Ascending aorta (tissue), 2 donors: ENCODE measurements at regions not wholly inside any gene's neighbourhood (a gene's known extent, or its start where the extent isn't known, plus 50 kb on each side); places are given as distances from the start of the nearest gene placed in this dataset.
"Not testable (repeated sequence)": the region's sequence is repeated elsewhere in the genome, so short reads cannot be mapped to it uniquely, and the experiment has no call there.

Experiments
- DNase-seq, 2 donors: peaks; one replicate each; pipeline ENCODE4 v3.0.0-alpha.2; 2019; ENCODE audit warnings: low spot score in 2 of 2
- H3K27ac ChIP-seq, 2 donors: fragments of 200-600 bp; sonication (generic); one replicate each; pipeline ENCODE4 v1.5.1; 2016 to 2017; ENCODE audit warnings: mild to moderate bottlenecking in 1 of 2
- H3K27me3 ChIP-seq: fragments of 200-600 bp; sonication (generic); one replicate; pipeline ENCODE4 v1.5.1; 2017
- H3K36me3 ChIP-seq, 2 donors: fragments of 200-600 bp; sonication (generic); one replicate each; pipeline ENCODE4 v1.5.1; 2016
- H3K4me1 ChIP-seq, 2 donors: fragments of 200-600 bp; sonication (generic); one replicate each; pipeline ENCODE4 v1.5.1; 2016 to 2017; ENCODE audit warnings: mild to moderate bottlenecking in 1 of 2
- H3K4me3 ChIP-seq, 2 donors: fragments of 200-600 bp; sonication (generic); one replicate each; pipeline ENCODE4 v1.5.1; 2016 to 2017; ENCODE audit warnings: mild to moderate bottlenecking in 1 of 2
- H3K9me3 ChIP-seq, 2 donors: fragments of 200-600 bp; sonication (generic); one replicate each; pipeline ENCODE4 v1.5.1; 2016
- CTCF ChIP-seq, 3 experiments: fragments of 200-600 bp in 2 of 3; fragments of 450-650 bp in 1 of 3; sonication (generic) in 2 of 3; IDR thresholded peaks; one replicate each; pipeline ENCODE4 v1.5.1; 2016 to 2019; ENCODE audit warnings: antibody characterized with exemption in 3 of 3, mild to moderate bottlenecking in 1 of 3, moderate library complexity in 1 of 3
- intact Hi-C: fragments of 100-400 bp; cut with DNase I; formaldehyde crosslinking; loops from one replicate; pipeline ENCODE4 v1.15.1; 2023

- Histone ChIP-seq H3K9me3 (no peaks in the 10 kb centered on the region), H3K4me1 (no peaks in the 10 kb centered on the region), H3K27me3 (no peaks in the 10 kb centered on the region), H3K36me3 (no peaks in the 10 kb centered on the region), H3K4me3 (no peak overlapping the region), H3K27ac (no peak overlapping the region)
- intact Hi-C loops, result no loop called here
- no peak for DNase-seq
- no peak for TF ChIP-seq CTCF (IDR thresholded peaks at IDR 0.05)
These were observed 152.4 kb upstream of the PTPN1 start for GRCh38 chr20:50357783-50358161.

DNA sequence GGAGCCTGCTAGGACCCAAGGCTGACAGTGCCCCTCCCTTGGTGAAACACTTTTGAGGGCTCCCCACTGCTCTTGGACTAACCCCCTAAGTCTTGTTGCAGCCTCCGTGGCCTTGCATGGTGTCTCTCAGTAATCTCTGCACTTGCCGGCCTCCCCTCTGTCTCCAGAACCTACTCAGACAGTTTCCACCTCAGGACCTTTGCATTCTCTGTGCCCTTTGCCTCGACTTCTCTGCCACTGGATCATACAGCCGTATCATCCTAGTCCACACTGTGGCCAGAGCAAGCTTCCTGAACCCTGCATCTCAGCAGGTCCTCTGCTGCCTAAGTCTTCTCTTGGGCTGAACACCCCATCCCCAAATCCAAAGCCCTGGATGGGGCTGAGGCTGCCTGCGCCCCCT, 152.0 kb upstream of the PTPN1 start:
- DNase-seq, result no peak
- H3K27ac ChIP-seq, result no peak overlapping the region
- intact Hi-C loops, result no loop called here
- no peaks in the 10 kb centered on the region for H3K4me1 ChIP-seq
- no peak for TF ChIP-seq CTCF (IDR thresholded peaks at IDR 0.05)
- H3K9me3 ChIP-seq, result no peaks in the 10 kb centered on the region
- H3K27me3 ChIP-seq, result no peaks in the 10 kb centered on the region
- no peaks in the 10 kb centered on the region for H3K36me3 ChIP-seq
- no peak overlapping the region for H3K4me3 ChIP-seq

DNA sequence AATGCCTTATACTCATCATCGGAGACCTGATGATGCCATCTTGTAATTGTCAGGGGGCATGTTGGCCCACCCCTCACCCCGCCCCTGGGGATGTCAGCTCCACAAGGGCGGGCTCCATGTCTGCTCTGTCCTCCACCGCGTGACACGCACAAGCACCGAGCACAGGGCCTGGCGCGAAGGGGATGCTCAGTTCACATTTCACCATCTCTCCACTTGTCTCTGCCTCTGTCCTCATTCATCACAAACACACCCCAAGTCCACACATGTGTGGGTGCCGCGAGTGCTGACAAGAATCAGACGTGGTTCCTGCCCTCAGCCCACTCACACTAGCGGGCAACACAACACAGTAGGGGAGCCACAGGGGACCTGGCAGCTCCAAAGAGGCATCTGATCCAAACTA, 151.2 kb upstream of the PTPN1 start:
- H3K9me3 ChIP-seq, result no peaks in the 10 kb centered on the region
- no peak for TF ChIP-seq CTCF (IDR thresholded peaks at IDR 0.05)
- DNase-seq, result no peak
- intact Hi-C loops, result no loop called here
- no peaks in the 10 kb centered on the region for H3K27me3 ChIP-seq
- H3K27ac ChIP-seq, result no peak overlapping the region
- no peak overlapping the region for H3K4me3 ChIP-seq
- H3K4me1 ChIP-seq, result no peaks in the 10 kb centered on the region
- no peaks in the 10 kb centered on the region for H3K36me3 ChIP-seq

- no peaks in the 10 kb centered on the region for H3K4me1 ChIP-seq
- H3K36me3 ChIP-seq, result no peaks in the 10 kb centered on the region
- intact Hi-C loops, result no loop called here
- no peak overlapping the region for H3K4me3 ChIP-seq
- no peaks in the 10 kb centered on the region for H3K27me3 ChIP-seq
- no peak for DNase-seq
- no peak overlapping the region for H3K27ac ChIP-seq
- H3K9me3 ChIP-seq, result no peaks in the 10 kb centered on the region
- no peak for TF ChIP-seq CTCF (IDR thresholded peaks at IDR 0.05)
These were observed 150.5 kb upstream of the PTPN1 start for GRCh38 chr20:50359607-50360217.

DNA sequence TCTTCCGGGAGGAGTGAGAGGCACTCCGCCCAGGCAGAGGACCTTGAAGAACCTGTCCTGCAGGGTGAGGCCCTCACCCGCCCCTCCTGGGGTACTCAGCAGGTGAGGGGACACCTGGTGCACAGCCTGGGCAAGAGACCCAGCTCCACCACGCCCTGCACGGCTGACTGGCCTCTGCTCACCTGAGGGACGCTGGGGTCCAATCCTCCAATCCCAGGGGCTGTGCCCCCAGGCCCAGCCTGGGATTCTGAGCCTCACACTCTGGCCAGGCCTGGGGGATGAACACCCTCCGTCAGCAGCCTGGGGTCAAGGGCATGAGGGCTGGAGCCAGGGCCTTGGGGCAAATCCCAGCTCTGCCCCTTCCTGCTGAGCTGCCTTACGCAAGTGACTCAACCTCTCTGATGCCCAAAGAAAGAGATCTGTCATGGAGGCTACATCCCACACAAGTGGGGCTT, 149.9 kb upstream of the PTPN1 start:
- H3K4me1 ChIP-seq, result no peaks in the 10 kb centered on the region
- no peaks in the 10 kb centered on the region for H3K27me3 ChIP-seq
- DNase-seq, result no peak
- TF ChIP-seq CTCF (IDR thresholded peaks at IDR 0.05), result no peak
- no peaks in the 10 kb centered on the region for H3K36me3 ChIP-seq
- H3K9me3 ChIP-seq, result no peaks in the 10 kb centered on the region
- intact Hi-C loops, result no loop called here
- H3K27ac ChIP-seq, result no peak overlapping the region
- no peak overlapping the region for H3K4me3 ChIP-seq

GRCh38 chr20:50360921-50361320, 149.3 kb upstream of the PTPN1 start:
- DNase-seq, result no peak
- Histone ChIP-seq H3K36me3 (no peaks in the 10 kb centered on the region), H3K4me3 (no peak overlapping the region), H3K27ac (no peak overlapping the region), H3K4me1 (no peaks in the 10 kb centered on the region), H3K27me3 (no peaks in the 10 kb centered on the region), H3K9me3 (no peaks in the 10 kb centered on the region)
- intact Hi-C loops, result no loop called here
- no peak for TF ChIP-seq CTCF (IDR thresholded peaks at IDR 0.05)

- H3K27ac ChIP-seq, intact Hi-C loops, H3K9me3 ChIP-seq, H3K36me3 ChIP-seq, H3K4me3 ChIP-seq, H3K4me1 ChIP-seq, DNase-seq, H3K27me3 ChIP-seq: not testable (repeated sequence)
These were observed 148.0 kb upstream of the PTPN1 start for GRCh38 chr20:50362177-50362576.
